Colonic mucosa (tissue), 4 donors: ENCODE measurements at regions not wholly inside any gene's neighbourhood (a gene's known extent, or its start where the extent isn't known, plus 50 kb on each side); places are given as distances from the start of the nearest gene placed in this dataset.

Experiments
- DNase-seq: peaks from one replicate; pipeline ENCODE4 v3.0.0-alpha.2; 2020
- H3K27ac ChIP-seq: fragments of 200-600 bp; one replicate; pipeline ENCODE4 v1.8.0; 2021
- H3K27me3 ChIP-seq: fragments of 200-600 bp; one replicate; pipeline ENCODE4 v1.8.0; 2021
- H3K36me3 ChIP-seq: fragments of 200-600 bp; one replicate; pipeline ENCODE4 v1.8.0; 2021
- H3K4me1 ChIP-seq: fragments of 200-600 bp; one replicate; pipeline ENCODE4 v1.8.0; 2021; ENCODE audit warnings: mild to moderate bottlenecking
- H3K4me3 ChIP-seq: fragments of 200-600 bp; one replicate; pipeline ENCODE4 v1.8.0; 2021
- H3K9ac ChIP-seq, 2 donors: one replicate each; pipeline ENCODE4 v1.7.0; 2013; ENCODE audit warnings: control low read depth in 2 of 2, low read depth in 2 of 2, low read length in 2 of 2
- H3K9me3 ChIP-seq: fragments of 200-600 bp; one replicate; pipeline ENCODE4 v1.8.0; 2021
- CTCF ChIP-seq: fragments of 200-600 bp; IDR thresholded peaks from one replicate; pipeline ENCODE4 v1.8.0; 2022; ENCODE audit warnings: antibody characterized with exemption, mild to moderate bottlenecking
- intact Hi-C: fragments of 100-400 bp; cut with DNase I; formaldehyde crosslinking; loops from one replicate; pipeline ENCODE4 v1.14.1; 2022
- donor health status: healthy.
- donor health status: DM: no; HTN: no; CAD: no.
- donor health status: DM: no; HTN: no; CAD: no.

GRCh38 chr13:24110011-24110410 lies 50.5 kb upstream of the SPATA13 start:
- H3K36me3 ChIP-seq = no peaks in the 10 kb centered on the region
- no peaks in the 10 kb centered on the region for H3K9me3 ChIP-seq
- TF ChIP-seq CTCF = no peak
- no peak overlapping the region for H3K27ac ChIP-seq
- no peak overlapping the region for H3K9ac ChIP-seq
- H3K4me3 ChIP-seq = no peak overlapping the region
- H3K27me3 ChIP-seq = no peaks in the 10 kb centered on the region
- intact Hi-C loops = no loop called here
- H3K4me1 ChIP-seq = no peaks in the 10 kb centered on the region
- DNase-seq = no peak
